Nephron progenitor cell (in vitro differentiated cells): ENCODE measurements at regions not wholly inside any gene's neighbourhood (a gene's known extent, or its start where the extent isn't known, plus 50 kb on each side); places are given as distances from the start of the nearest gene placed in this dataset.

Experiments
- DNase-seq: peaks from one replicate; pipeline ENCODE4 v3.0.0; 2021
- H3K27ac Mint-ChIP-seq: 2 replicates; pipeline ENCODE4 v1.8.0; 2021; ENCODE audit warnings: mild to moderate bottlenecking, moderate library complexity, mixed read lengths
- H3K27me3 Mint-ChIP-seq: 2 replicates; pipeline ENCODE4 v1.8.0; 2021; ENCODE audit warnings: mild to moderate bottlenecking, low read depth, mixed read lengths; ENCODE audit not compliant: poor library complexity
- H3K36me3 Mint-ChIP-seq: 2 replicates; pipeline ENCODE4 v1.8.0; 2021; ENCODE audit warnings: low read depth, mixed read lengths
- H3K4me1 Mint-ChIP-seq: 2 replicates; pipeline ENCODE4 v1.8.0; 2021; ENCODE audit warnings: mixed read lengths
- H3K4me3 Mint-ChIP-seq: 2 replicates; pipeline ENCODE4 v1.8.0; 2021; ENCODE audit warnings: mild to moderate bottlenecking, moderate library complexity, mixed read lengths
- H3K9me3 Mint-ChIP-seq: 2 replicates; pipeline ENCODE4 v1.8.0; 2021; ENCODE audit warnings: mild to moderate bottlenecking, moderate library complexity, mixed read lengths
- CTCF ChIP-seq: fragments of 200-600 bp; sonication (generic); IDR thresholded peaks from 2 replicates; pipeline ENCODE4 v1.5.0; 2021; ENCODE audit warnings: antibody characterized with exemption

- peaks cover 38% of the 10 kb centered on the region for H3K27me3 Mint-ChIP-seq
- H3K9me3 Mint-ChIP-seq: peaks cover 3% of the 10 kb centered on the region
- no peak overlapping the region for H3K4me3 Mint-ChIP-seq
- DNase-seq: no peak
- H3K4me1 Mint-ChIP-seq: no peaks in the 10 kb centered on the region
- TF ChIP-seq CTCF: no peak
- no peak overlapping the region for H3K27ac Mint-ChIP-seq
- no peaks in the 10 kb centered on the region for H3K36me3 Mint-ChIP-seq
Observed at GRCh38 chr12:112645586-112645985, 146.0 kb upstream of the RPH3A start.

GRCh38 chr12:112656141-112656540, 135.4 kb upstream of the RPH3A start:
- no peak for DNase-seq
- no peaks in the 10 kb centered on the region for H3K4me1 Mint-ChIP-seq
- H3K9me3 Mint-ChIP-seq: no peaks in the 10 kb centered on the region
- H3K27ac Mint-ChIP-seq: no peak overlapping the region
- TF ChIP-seq CTCF: no peak
- no peak overlapping the region for H3K4me3 Mint-ChIP-seq
- peaks cover 22% of the 10 kb centered on the region for H3K27me3 Mint-ChIP-seq
- no peaks in the 10 kb centered on the region for H3K36me3 Mint-ChIP-seq

- DNase-seq: peak; percentile 80
- Mint-ChIP-seq H3K27me3 (peaks cover 47% of the 10 kb centered on the region), H3K4me1 (no peaks in the 10 kb centered on the region), H3K36me3 (no peaks in the 10 kb centered on the region), H3K4me3 (no peak overlapping the region), H3K9me3 (no peaks in the 10 kb centered on the region), H3K27ac (no peak overlapping the region)
- no peak for TF ChIP-seq CTCF
Observed at GRCh38 chr12:112664569-112664968, 127.0 kb upstream of the RPH3A start.

GRCh38 chr12:112665958-112666357, 125.6 kb upstream of the RPH3A start:
- H3K27ac Mint-ChIP-seq: no peak overlapping the region
- peaks cover 41% of the 10 kb centered on the region for H3K27me3 Mint-ChIP-seq
- H3K4me1 Mint-ChIP-seq: no peaks in the 10 kb centered on the region
- no peak for DNase-seq
- no peak overlapping the region for H3K4me3 Mint-ChIP-seq
- no peaks in the 10 kb centered on the region for H3K36me3 Mint-ChIP-seq
- H3K9me3 Mint-ChIP-seq: no peaks in the 10 kb centered on the region
- no peak for TF ChIP-seq CTCF

- Mint-ChIP-seq H3K4me3 (no peak overlapping the region), H3K27ac (no peak overlapping the region), H3K9me3 (no peaks in the 10 kb centered on the region), H3K36me3 (no peaks in the 10 kb centered on the region), H3K4me1 (peaks cover 2% of the 10 kb centered on the region), H3K27me3 (peaks cover 52% of the 10 kb centered on the region)
- no peak for TF ChIP-seq CTCF
- DNase-seq: no peak
Observed at GRCh38 chr12:112671564-112671963, 120.0 kb upstream of the RPH3A start.

- TF ChIP-seq CTCF: no peak
- Mint-ChIP-seq H3K4me1 (peaks cover 6% of the 10 kb centered on the region), H3K36me3 (no peaks in the 10 kb centered on the region), H3K4me3 (no peak overlapping the region), H3K27me3 (peaks cover 42% of the 10 kb centered on the region), H3K9me3 (no peaks in the 10 kb centered on the region), H3K27ac (no peak overlapping the region)
- DNase-seq: no peak
Observed at GRCh38 chr12:112674539-112674938, 117.0 kb upstream of the RPH3A start.
